ENCODE measurements at regions not wholly inside any gene's neighbourhood (a gene's known extent, or its start where the extent isn't known, plus 50 kb on each side); places are given as distances from the start of the nearest gene placed in this dataset.

- no peak for TF ChIP-seq CTCF (IDR thresholded peaks at IDR 0.05)
- no peak for TF ChIP-seq POLR2A (IDR thresholded peaks at IDR 0.05)
- TF ChIP-seq POLR2AphosphoS5 (IDR thresholded peaks at IDR 0.05; ENCODE audit: insufficient read depth in 1 of 2, low read depth in 1 of 2), result no peak
These were observed 62.2 kb upstream of the ATP1B1 start for GRCh38 chr1:169044296-169044695.
